Activated CD4-positive, alpha-beta T cell treated with anti-CD3 and anti-CD28 coated beads, Interleukin-2, amount 50 U/mL, for 48 hours (primary cell): ENCODE measurements at regions not wholly inside any gene's neighbourhood (a gene's known extent, or its start where the extent isn't known, plus 50 kb on each side); places are given as distances from the start of the nearest gene placed in this dataset.
"Not testable (repeated sequence)": the region's sequence is repeated elsewhere in the genome, so short reads cannot be mapped to it uniquely, and the experiment has no call there.

Experiments
- DNase-seq, 2 experiments: peaks; one replicate each; pipeline ENCODE4 v3.0.0-alpha.2; 2020

DNA sequence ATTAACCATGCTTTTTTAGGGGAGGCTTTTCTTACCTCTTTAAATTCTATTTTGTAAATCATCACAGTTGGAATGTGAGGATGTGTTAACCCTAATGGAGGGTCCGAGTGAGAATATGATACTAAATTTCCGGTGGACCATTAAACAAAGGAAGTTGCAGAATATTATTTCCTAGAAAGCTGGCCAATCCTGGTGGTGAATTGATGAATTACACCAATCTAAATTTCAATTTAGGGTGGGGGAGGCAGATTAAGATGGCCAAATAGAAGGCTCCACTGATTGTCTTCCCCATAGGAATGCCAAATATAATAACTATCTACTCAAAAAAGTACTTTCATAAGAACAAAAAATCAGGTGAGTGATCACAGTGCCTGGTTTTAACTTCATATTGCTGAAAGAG, 1045.6 kb downstream of the GLUD2 start:
- DNase-seq, result no peak

- no peak for DNase-seq
Observed at GRCh38 chrX:122094611-122095010, 1047.2 kb downstream of the GLUD2 start.

- no peak for DNase-seq
Observed at GRCh38 chrX:122113376-122113775, 1066.0 kb downstream of the GLUD2 start.

- DNase-seq, result no peak
Observed at GRCh38 chrX:122113896-122114295, 1066.5 kb downstream of the GLUD2 start.

GRCh38 chrX:122115604-122116003, 1068.2 kb downstream of the GLUD2 start:
- DNase-seq, result no peak

- DNase-seq, result no peak
Observed at GRCh38 chrX:122119361-122119760, 1064.7 kb upstream of the GRIA3 start.

GRCh38 chrX:122122274-122122673, 1061.8 kb upstream of the GRIA3 start:
- DNase-seq, result no peak

DNA sequence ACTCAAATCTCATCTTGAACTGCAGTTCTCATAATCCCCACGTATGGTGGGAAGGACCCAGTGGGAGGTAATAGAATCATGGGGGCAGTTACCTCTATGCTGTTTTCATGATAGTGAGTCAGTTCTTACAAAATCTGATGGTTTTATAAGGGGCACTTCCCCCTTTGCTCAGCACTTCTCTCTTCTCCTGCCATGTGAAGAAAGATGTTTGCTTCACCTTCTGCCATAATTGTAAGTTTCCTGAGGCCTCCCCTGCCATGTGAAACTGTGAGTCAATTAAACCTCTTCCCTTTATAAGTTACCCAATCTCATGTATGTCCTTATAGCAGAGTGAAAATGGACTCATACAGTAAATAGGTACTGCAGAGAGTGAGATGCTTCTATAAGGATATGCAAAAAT, 1050.6 kb upstream of the GRIA3 start:
- no peak for DNase-seq

GRCh38 chrX:122134291-122134690, 1049.8 kb upstream of the GRIA3 start:
- DNase-seq, result no peak

DNA sequence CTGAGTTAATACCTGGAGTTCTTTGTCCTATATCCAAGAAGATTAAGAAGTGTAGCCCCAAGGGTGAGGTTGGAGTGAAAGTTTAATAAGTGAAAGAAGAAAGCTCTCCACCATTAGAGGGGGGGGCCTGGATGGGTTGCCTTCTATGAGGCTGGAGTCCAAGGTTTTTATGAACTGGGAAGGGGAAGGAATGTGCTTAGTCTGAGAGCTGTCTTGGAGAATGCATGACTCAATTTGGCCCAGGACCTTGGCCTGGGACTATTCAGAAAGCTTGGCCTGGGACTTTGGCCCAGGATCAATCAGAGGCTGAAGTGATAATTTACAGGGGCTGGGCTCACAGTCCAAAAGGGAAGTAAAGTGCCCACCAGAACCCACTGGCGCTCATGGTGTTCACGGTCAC, 1049.0 kb upstream of the GRIA3 start:
- DNase-seq, result no peak

DNA sequence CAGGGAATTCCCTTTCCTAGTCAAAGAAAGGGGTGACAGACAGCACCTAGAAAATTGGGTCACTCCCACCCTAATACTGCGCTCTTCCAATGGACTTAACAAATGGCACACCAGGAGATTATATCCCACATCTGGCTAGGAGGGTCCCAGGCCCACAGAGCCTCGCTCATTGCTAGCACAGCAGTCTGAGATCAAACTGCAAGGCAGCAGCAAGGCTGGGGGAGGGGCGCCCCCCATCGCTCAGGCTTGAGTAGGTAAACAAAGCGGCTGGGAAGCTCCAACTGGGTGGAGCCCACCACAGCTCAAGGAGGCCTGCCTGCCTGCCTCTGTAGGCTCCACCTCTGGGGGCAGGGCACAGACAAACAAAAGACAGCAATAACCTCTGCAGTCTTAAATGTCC, 1043.9 kb upstream of the GRIA3 start:
- DNase-seq, result not testable (repeated sequence)

- DNase-seq, result no peak
Observed at GRCh38 chrX:122154019-122154418, 1030.1 kb upstream of the GRIA3 start.

- no peak for DNase-seq
Observed at GRCh38 chrX:122168241-122168640, 1015.8 kb upstream of the GRIA3 start.

DNA sequence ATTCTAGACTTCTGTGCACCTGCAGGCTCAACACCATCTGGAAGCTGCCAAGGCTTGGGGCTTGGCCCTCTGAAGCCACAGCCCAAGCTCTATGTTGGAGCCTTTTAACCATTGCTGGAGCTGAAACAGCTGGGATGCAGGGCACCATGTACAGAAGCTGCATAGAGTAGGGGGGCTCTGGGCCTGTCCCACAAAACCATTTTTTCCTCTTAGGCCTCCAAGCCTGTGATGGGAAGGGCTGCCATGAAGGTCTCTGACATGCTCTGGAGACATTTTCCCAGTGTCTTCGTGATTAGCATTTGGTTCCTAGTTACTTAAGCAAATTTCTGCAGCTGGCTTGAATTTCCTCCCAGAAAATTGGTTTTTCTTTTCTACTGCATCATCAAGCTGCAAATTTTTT, 999.3 kb upstream of the GRIA3 start:
- no peak for DNase-seq

DNA sequence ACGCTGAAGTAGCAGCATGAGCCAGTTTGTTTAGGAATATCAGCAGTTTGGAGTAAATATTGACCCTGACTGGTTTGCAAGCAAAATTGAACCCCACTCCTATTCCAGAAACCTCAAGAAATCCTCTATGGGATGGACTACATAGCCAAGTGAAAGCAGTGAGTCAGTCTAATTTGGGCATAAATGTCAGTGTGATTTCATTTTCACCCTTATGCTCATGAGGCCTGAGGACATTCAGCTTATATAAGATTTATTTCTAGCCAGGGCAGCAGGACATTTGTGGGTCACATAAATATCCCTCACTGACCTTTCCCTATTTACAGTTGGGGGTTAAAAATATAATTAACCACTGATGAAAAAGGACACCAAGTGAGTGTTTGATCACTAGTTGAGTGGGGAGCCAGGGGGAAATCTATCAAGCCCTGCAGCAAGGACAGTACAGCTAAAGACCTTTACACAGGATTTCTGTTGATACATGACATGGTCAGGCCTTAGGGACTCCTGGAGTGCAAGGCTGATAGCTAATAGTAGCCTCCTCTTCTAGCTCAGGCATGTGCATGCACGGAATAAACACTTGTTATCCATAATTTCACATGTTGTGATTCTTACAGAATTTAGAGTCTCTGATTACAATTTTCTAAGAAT, 996.9 kb upstream of the GRIA3 start:
- DNase-seq, result no peak

DNA sequence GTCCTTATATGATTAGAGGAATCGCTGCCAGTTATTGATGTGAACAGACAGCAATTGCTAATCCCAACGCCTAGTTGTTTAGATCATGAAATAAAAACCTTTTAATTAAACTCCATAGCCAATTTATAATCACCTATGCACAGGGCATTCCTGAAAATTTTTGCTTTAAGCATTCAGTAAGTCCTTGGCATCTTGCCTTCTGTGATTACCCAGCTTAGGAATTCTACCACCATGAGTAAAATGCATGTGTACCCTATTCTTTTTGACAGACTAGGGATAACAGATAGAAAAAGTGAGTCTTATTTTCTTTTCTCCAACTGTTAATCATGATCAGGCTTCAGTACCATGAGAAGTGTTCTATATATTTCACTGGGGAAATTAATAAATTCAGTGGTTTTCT, 995.3 kb upstream of the GRIA3 start:
- no peak for DNase-seq

DNA sequence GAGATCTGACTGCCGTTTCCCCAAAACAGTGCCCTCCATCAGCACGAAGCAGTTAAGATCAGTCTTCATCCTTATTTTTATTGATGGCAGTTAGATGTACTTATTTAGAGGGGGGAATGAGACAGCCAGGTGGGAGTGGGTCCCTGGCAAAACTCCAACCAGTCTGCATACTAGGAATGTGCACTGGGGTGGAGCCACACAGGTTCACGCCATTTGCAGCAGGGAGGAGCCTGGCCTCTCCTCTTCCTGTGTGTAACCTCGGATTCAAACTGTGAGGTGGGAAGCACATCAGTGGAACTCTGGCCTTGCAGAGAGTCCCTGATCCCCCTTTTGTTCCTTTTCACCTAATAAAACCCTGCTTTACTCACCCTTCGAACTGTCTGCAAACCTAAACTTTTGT, 987.7 kb upstream of the GRIA3 start:
- DNase-seq, result no peak

- no peak for DNase-seq
Observed at GRCh38 chrX:122203399-122203798, 980.7 kb upstream of the GRIA3 start.

- no peak for DNase-seq
Observed at GRCh38 chrX:122218666-122219065, 965.4 kb upstream of the GRIA3 start.

GRCh38 chrX:122219226-122219625, 964.9 kb upstream of the GRIA3 start:
- DNase-seq, result no peak

- DNase-seq, result no peak
Observed at GRCh38 chrX:122219735-122220134, 964.3 kb upstream of the GRIA3 start.

DNA sequence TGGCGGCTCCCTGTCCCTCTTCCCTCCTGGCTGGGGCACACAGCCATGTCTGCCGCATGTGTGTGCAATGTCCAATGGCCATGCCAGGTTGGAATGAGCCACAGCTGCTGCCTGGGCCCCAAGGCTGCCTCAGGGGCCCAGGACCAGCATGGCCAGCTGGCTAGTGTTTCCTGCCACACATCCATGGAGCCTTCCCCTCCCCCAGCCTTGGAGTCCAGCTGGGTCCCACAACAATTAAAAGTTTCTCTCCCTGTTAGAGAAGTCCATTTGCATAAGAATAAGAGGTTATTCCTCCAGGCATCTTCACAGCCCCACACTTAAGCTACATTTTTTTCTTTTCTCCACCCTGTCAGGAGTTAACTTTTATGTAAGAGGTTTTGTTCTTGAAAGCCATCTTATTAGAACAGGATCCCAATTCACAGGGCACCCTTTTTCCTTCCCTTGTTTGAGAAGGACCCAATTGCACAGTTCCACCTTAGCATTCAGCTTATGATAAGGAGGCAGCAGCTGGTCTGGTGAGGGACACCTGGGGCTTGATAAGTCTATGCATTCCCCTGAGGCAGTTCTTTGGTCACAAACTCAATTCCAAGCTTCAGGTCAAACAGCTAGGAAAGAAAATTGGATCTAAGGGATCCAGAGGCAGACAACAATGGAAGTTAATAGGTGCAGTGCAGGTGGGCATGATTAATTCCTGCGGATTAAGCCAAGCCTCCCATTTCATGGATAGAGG, 963.3 kb upstream of the GRIA3 start:
- no peak for DNase-seq

DNA sequence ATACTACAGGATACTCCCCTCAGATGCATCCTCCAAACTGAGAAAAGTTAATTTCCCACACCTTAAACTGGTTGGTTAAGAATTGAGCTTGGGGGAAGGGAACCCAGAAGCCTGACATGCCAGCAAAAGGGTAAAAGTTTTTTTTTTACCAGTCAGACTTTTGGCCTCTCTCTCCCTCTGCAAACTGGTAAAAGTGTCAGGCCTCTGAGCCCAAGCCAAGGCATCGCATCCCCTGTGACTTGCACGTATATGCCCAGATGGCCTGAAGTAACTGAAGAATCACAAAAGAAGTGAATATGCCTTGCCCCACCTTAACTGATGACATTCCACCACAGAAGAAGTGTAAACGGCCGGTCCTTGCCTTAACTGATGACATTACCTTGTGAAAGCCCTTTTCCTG, 962.3 kb upstream of the GRIA3 start:
- not testable (repeated sequence) for DNase-seq

DNA sequence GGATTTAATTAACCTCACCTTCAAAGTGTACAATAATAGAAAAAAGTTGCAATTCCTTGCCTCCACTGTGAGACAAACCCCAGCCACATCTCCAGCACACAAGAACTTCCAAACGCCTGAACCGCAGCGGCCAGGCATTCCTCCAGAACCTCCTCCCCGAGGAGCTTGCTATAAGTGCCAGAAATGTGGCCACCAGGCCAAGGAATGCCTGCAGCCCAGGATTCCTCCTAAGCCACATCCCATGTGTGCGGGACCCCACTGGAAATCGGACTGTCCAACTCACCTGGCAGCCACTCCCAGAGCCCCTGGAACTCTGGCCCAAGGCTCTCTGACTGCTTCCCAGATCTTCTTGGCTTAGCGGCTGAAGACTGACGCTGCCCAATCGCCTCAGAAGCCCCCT, 959.9 kb upstream of the GRIA3 start:
- not testable (repeated sequence) for DNase-seq

DNA sequence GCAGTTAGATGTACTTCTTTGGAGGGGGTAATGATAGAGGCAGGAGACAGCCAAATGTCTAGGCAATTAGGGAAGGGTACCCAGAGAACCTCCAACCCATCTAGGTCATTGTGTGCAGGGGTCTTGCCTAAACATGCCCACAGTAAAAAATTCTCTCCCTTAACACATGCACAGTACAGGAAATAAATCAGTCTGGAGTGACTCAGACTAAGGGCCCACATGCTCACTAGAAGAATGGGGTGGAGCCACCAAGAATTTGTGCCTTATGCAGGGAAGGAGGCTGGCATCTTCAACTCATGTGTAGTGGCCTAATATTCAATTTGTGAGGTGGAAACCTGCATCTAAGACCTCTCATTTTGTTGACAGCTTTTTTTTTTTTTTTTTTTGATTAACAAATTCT, 945.3 kb upstream of the GRIA3 start:
- DNase-seq, result no peak
